ENCODE measurements at regions not wholly inside any gene's neighbourhood (a gene's known extent, or its start where the extent isn't known, plus 50 kb on each side); places are given as distances from the start of the nearest gene placed in this dataset.

- in situ Hi-C loops (cut with HindIII; ENCODE audit: low sequenced_read_pairs): no loop called here
Measured at GRCh38 chr20:58071298-58071697, 157.2 kb downstream of the ANKRD60 start.

DNA sequence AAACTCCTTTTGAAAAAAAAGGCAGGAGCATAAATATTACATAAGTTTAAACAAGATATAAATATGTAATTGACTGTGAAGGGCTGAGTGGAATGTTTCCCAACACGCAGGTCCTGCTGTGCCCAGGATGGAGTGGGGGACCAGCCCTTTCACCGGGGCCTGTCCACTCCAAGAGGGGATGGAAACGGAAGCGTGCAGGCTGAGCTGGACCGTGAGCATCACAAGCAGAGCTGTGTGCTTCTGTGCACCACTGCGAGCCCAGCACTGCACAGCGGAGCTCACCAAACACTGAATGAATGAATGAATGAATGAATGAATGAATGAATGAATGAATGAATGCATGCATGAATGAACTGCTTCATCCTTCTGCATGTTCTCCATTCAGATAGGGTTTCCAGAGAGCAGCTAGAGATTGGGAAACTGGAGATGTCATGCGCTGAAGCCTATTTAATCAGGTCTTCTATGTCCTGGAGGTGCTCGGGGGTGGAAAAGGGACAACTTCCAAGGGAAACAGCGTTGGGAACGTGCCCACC, 157.7 kb downstream of the ANKRD60 start:
- in situ Hi-C loops (cut with HindIII; ENCODE audit: low sequenced_read_pairs): no loop called here

DNA sequence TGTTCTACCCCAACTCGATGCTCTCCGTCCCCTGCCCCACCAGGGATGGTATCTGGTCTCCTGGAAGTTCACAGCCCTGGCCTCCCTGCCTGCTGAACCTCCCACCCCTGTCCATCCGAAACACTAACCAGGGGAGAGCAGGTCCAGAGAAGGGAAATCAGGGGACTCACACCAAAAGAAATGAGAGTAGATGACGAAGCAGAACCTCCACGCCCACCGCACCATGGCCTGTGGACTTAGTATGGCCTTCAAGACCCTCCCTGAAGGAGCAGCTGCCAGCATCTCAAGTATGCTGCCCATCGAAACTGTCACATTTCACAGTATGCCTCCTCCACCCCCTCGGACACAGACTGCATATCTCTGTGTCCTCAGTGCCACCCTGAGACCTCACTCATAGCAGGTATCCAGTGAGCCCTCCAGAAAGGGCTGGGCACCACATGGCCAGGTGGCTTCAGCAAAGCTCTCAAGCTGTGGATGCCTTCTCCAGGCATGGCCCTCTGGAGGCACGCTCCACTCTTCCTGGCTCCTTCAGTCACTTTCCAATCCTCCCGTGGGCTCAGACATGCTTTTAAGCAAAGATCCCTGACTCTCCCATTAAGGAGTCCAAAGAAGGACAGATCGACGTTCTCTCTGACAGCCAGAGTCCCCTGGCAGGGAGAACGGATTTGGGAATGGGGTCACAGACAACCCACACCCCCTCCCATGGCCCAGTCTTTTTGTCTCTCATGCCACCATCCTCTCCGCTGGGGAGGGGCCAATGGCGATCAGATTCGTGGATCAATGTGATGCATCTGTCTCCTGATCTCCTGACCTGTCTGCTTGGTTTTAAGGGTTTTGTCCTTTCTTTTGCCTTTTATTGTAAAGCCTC, 158.4 kb downstream of the ANKRD60 start:
- in situ Hi-C loops (cut with HindIII; ENCODE audit: low sequenced_read_pairs): no loop called here

- in situ Hi-C loops (cut with HindIII; ENCODE audit: low sequenced_read_pairs): no loop called here
Measured at GRCh38 chr20:58069207-58069606, 159.2 kb downstream of the ANKRD60 start.

- in situ Hi-C loops (cut with HindIII; ENCODE audit: low sequenced_read_pairs): no loop called here
Measured at GRCh38 chr20:58065508-58066361, 162.7 kb downstream of the ANKRD60 start.

- in situ Hi-C loops (cut with HindIII; ENCODE audit: low sequenced_read_pairs): no loop called here
Measured at GRCh38 chr20:58064411-58065010, 163.9 kb downstream of the ANKRD60 start.

DNA sequence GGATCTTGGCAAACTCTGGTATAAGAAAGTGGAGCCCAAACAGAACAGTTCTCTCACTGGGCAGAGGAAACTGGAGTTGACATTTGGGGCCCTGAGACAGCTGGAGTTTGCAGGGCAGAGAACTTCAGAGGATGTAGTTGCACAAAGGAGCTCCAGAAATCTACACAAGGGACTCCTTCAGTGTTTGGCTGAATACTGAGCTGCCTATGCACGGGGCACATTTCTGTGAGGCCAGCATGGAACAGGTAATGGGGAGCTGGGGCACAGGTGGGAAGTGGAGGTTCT, 169.3 kb downstream of the ANKRD60 start:
- in situ Hi-C loops (cut with HindIII; ENCODE audit: low sequenced_read_pairs): no loop called here

GRCh38 chr20:58058421-58059259, 169.8 kb downstream of the ANKRD60 start:
- in situ Hi-C loops (cut with HindIII; ENCODE audit: low sequenced_read_pairs): no loop called here

DNA sequence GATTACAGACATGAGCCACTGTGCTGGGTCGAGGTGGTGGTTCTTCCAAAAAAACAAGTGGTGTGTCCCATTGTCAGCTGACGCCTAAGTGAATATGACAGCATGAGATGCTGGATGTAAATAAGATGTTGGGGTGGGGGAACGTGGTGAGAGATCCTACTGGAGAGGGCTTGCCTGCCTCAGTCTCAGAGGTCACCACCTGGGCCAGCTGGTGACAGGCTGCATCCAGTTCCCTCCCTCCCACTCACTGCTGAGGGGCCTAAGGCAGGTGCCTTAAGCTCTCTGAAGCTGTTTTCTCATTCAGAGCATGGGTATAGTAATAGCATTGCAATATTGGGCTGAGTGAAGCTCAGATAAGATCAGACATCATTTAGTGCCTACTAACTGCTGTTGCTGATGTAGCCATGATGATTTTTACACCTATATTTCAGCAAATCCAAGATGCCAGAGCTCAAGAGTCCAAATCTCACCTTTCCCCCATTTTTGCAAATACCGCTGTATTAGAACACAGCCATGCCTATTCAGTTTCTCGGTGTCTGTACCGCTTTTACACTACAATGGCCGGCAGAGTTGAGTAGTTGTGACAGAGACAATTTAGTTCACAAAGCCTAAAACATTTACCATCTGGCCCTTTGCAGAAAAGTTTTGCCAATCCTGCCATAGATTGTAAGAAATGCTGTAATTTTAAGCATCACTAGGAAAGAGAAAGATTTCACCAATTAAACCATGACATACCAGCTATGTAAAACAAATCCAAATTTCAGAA, 171.3 kb downstream of the ANKRD60 start:
- in situ Hi-C loops (cut with HindIII; ENCODE audit: low sequenced_read_pairs): no loop called here

DNA sequence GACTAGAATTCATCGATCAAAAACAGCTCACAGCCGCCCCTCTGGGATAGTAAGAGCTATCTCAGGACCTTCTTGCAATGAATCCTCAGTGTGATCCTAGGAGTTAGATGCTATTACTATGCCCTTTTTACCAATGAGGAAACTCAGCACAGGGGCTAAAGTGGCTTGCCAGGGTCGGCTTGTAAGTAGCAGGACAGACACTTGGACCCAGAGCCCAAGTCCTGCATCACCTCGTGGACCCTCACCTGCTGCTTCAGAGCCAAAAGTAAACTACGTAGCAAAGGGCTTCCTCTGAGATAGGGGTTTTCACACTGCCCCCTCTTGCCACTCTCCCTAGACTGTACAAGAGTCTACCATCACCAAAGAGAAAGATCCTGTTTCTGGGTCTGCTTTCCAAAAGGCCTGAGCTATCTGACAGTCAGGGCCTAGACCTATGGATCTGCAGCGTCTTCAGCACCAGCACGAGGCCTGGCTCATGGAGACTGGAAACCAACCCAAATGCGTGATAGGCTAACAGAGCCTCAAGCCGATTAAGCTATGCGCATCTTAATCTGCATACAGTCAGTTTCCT, 172.3 kb downstream of the ANKRD60 start:
- in situ Hi-C loops (cut with HindIII; ENCODE audit: low sequenced_read_pairs): no loop called here

DNA sequence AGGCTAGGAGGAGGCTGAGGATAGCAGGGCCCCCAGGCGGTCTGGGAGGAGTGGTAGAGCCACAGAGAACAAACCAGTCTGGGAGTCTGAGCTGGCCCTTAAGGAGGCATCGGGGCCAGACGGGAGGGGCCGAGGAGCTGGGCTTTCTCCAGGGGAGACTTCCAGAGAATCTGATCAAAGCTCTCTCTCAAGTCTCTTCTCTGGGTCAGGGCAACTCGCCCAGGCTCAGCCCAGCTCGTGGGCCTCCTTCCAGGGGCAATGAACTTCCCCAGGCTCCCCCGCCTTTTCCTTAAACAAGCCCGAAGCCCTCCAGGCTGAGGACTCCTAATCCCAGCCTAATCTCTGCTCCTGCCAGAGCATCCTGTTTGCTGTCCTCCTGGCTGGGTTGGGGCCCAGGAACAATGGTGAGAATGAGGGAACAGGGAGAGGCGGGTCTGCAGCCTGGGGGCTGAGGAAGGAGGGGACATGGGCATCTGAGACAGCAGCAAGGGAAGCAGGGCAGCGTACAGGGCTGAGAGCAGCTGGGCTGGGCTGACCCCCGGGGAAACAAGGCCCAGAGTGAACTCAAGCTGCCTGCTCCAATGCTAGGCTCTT, 173.6 kb downstream of the ANKRD60 start:
- in situ Hi-C loops (cut with HindIII; ENCODE audit: low sequenced_read_pairs): no loop called here

- in situ Hi-C loops (cut with HindIII; ENCODE audit: low sequenced_read_pairs): no loop called here
Measured at GRCh38 chr20:58054082-58054779, 174.2 kb downstream of the ANKRD60 start.

DNA sequence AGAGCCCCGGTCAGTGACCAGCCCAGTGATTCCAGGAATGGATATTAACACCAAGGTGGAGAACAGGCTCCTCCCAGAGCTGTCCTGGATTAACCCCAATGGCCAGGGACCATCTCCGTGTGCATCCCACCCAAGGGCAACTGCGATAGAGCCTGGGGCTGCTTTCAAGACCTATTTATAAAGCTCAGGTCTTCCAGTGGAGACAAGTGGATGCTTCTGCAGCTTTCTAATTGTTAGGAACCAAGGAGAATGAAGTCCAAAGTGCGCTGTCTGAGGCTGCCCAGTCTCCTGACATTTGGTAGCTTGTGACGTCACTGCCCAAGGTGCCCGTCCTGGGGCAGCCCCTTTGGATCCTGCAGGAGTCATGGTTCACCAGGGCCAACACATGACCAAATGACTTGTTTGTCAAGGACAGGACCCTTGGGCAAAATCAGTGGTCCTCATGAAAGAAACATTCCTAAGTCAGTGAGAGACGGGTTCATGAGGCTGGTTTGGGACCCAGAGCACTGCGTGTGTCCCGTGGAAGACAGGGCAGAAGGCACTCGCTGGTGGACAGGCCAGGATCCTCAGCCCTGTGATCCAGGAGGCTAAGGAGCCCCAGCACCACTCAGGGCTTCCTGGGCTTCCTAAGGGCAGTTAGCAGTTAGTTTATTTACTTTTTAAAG, 174.9 kb downstream of the ANKRD60 start:
- in situ Hi-C loops (cut with HindIII; ENCODE audit: low sequenced_read_pairs): no loop called here

- in situ Hi-C loops (cut with HindIII; ENCODE audit: low sequenced_read_pairs): no loop called here
Measured at GRCh38 chr20:58051367-58051766, 177.1 kb downstream of the ANKRD60 start.

- in situ Hi-C loops (cut with HindIII; ENCODE audit: low sequenced_read_pairs): no loop called here
Measured at GRCh38 chr20:58048096-58048702, 180.3 kb downstream of the ANKRD60 start.

DNA sequence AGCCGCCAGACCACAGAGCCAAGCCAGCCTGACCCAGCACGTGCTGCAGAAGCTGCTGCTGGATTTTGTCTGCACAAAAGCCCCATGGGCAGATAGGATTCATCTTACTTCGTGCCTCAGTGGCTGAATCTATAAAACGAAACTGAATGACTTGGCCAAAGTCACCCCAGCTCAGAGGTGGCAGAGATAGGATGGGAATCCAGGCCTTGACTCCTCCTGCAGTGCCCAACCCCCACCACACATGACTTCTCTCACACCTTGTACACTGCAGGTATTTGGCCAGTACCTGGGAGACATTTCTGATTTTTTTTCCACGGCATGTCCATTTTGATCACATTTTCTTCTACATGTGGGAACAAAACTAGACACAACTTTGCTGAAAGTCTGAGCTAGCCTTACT, 182.1 kb downstream of the ANKRD60 start:
- in situ Hi-C loops (cut with HindIII; ENCODE audit: low sequenced_read_pairs): no loop called here

DNA sequence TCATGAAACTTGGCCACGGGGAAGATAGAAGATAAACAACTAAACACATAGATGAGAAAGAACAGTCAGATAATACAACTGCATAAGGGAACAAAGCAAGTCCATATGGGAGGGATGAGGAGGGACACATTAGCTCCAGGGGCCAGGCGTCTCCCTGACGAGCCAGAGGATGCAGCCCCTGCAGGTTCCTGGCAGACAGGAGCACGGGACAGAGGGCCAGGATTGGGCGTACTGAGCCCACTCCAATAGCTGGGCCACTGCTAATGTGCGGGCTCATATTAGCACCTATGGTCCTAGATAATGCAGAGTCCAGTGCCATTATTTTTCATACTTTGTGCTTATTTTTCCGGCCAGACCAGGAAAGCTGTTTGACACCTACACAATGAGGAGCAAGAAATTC, 182.9 kb downstream of the ANKRD60 start:
- in situ Hi-C loops (cut with HindIII; ENCODE audit: low sequenced_read_pairs): no loop called here
